ENCODE measurements at regions not wholly inside any gene's neighbourhood (a gene's known extent, or its start where the extent isn't known, plus 50 kb on each side); places are given as distances from the start of the nearest gene placed in this dataset.

DNA sequence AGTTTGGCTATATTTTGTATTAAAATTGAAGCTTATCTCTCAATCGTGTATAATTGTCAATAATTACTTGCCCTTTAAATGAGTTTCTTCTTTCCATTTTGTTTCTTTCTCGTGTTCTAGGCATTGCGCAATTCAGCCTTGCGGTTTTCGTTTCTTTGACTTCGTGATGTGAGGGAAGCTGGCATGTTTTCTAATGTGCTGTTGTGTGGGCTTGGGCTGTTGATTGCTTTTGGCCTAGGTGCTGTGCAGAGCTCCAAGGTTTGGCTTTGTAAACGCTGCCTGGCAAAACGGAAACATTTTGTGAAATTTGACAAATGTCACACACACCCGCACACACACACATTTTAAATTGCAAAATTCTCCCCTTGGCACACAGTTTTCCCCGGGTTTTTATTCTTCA lies 242.6 kb upstream of the TCF4 start:
- Mint-ChIP-seq H3K27me3 (no peaks in the 10 kb centered on the region), H3K36me3 (ENCODE audit: insufficient read depth) (no peaks in the 10 kb centered on the region), H3K4me3 (ENCODE audit: low read depth) (no peak overlapping the region), H3K4me1 (ENCODE audit: low read depth) (no peaks in the 10 kb centered on the region), H3K27ac (no peak overlapping the region), H3K9me3 (ENCODE audit: low read depth) (peaks cover under 1% of the 10 kb centered on the region)
- TF ChIP-seq, protein P1, sequence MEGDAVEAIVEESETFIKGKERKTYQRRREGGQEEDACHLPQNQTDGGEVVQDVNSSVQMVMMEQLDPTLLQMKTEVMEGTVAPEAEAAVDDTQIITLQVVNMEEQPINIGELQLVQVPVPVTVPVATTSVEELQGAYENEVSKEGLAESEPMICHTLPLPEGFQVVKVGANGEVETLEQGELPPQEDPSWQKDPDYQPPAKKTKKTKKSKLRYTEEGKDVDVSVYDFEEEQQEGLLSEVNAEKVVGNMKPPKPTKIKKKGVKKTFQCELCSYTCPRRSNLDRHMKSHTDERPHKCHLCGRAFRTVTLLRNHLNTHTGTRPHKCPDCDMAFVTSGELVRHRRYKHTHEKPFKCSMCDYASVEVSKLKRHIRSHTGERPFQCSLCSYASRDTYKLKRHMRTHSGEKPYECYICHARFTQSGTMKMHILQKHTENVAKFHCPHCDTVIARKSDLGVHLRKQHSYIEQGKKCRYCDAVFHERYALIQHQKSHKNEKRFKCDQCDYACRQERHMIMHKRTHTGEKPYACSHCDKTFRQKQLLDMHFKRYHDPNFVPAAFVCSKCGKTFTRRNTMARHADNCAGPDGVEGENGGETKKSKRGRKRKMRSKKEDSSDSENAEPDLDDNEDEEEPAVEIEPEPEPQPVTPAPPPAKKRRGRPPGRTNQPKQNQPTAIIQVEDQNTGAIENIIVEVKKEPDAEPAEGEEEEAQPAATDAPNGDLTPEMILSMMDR (IDR thresholded peaks at IDR 0.05; ENCODE audit: unreplicated experiment) = no peak
- DNase-seq (ENCODE audit: low spot score, unreplicated experiment) = no peak

DNA sequence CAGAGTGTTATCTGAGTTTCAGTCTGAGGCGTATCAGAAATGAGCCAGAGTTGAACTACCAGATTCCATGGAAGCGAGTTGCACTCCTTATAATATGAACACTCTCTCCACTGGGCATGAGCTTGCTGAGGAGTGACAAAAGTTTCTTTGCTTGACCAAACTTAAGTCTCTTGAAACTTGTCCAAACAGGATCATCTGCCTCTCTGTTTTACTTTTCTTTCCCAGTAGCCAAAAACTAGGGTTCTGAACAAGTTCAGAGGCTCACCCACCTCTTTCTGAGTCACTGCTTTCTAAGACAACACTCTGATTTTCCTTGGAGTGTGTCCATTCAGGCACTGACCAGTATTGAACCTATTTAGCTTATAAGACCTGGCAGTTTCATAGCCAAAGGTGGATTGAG lies 233.2 kb upstream of the TCF4 start:
- peaks cover 4% of the 10 kb centered on the region for H3K9me3 Mint-ChIP-seq (ENCODE audit: low read depth)
- no peak for DNase-seq (ENCODE audit: low spot score, unreplicated experiment)
- H3K27me3 Mint-ChIP-seq = no peaks in the 10 kb centered on the region
- H3K27ac Mint-ChIP-seq = no peak overlapping the region
- no peak overlapping the region for H3K4me3 Mint-ChIP-seq (ENCODE audit: low read depth)
- TF ChIP-seq, protein P1 (IDR thresholded peaks at IDR 0.05; ENCODE audit: unreplicated experiment) = no peak
- H3K4me1 Mint-ChIP-seq (ENCODE audit: low read depth) = peaks cover 10% of the 10 kb centered on the region
- no peaks in the 10 kb centered on the region for H3K36me3 Mint-ChIP-seq (ENCODE audit: insufficient read depth)

GRCh38 chr18:55819448-55819847 lies 231.5 kb upstream of the TCF4 start:
- no peaks in the 10 kb centered on the region for H3K9me3 Mint-ChIP-seq (ENCODE audit: low read depth)
- H3K27ac Mint-ChIP-seq = no peak overlapping the region
- no peak overlapping the region for H3K4me3 Mint-ChIP-seq (ENCODE audit: low read depth)

GRCh38 chr18:55818284-55818683 lies 230.3 kb upstream of the TCF4 start:
- H3K4me1 Mint-ChIP-seq (ENCODE audit: low read depth) = peaks cover 10% of the 10 kb centered on the region
- no peak overlapping the region for H3K27ac Mint-ChIP-seq
- no peak overlapping the region for H3K4me3 Mint-ChIP-seq (ENCODE audit: low read depth)
- no peaks in the 10 kb centered on the region for H3K36me3 Mint-ChIP-seq (ENCODE audit: insufficient read depth)
- no peaks in the 10 kb centered on the region for H3K9me3 Mint-ChIP-seq (ENCODE audit: low read depth)
- TF ChIP-seq, protein P1 (IDR thresholded peaks at IDR 0.05; ENCODE audit: unreplicated experiment) = no peak
- no peaks in the 10 kb centered on the region for H3K27me3 Mint-ChIP-seq
- no peak for DNase-seq (ENCODE audit: low spot score, unreplicated experiment)

More at GRCh38 chr18:55819448-55819847, 231.5 kb upstream of the TCF4 start:
- Mint-ChIP-seq H3K36me3 (ENCODE audit: insufficient read depth) (no peaks in the 10 kb centered on the region), H3K27me3 (no peaks in the 10 kb centered on the region), H3K4me1 (ENCODE audit: low read depth) (peaks cover 10% of the 10 kb centered on the region)
- no peak for DNase-seq (ENCODE audit: low spot score, unreplicated experiment)
- TF ChIP-seq, protein P1 (IDR thresholded peaks at IDR 0.05; ENCODE audit: unreplicated experiment) = no peak

DNA sequence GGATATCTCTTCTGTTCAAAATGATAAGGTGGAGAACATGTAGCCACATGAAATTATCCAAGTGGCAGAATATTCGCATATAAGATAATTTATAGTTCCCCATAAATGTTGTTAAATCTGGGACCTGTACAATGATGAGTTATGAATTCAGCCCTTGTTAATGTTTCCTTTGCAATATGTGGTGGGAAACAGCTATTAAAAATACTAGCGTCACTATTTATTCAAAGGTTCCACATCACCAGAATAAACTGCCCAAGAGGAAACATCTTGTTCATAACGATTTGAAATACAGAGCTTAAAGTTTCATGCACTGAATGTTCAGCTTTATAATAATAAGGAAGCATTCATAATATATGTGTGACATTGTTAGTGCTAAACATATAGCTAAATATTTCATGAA lies 223.9 kb upstream of the TCF4 start:
- TF ChIP-seq, protein P1 (IDR thresholded peaks at IDR 0.05; ENCODE audit: unreplicated experiment) = no peak
- Mint-ChIP-seq H3K27me3 (no peaks in the 10 kb centered on the region), H3K27ac (no peak overlapping the region), H3K4me1 (ENCODE audit: low read depth) (no peaks in the 10 kb centered on the region), H3K4me3 (ENCODE audit: low read depth) (no peak overlapping the region), H3K36me3 (ENCODE audit: insufficient read depth) (no peaks in the 10 kb centered on the region), H3K9me3 (ENCODE audit: low read depth) (no peaks in the 10 kb centered on the region)
- no peak for DNase-seq (ENCODE audit: low spot score, unreplicated experiment)

All from progenitor cell of endocrine pancreas (in vitro differentiated cells).